Left cardiac atrium (tissue), 4 donors: ENCODE measurements at regions not wholly inside any gene's neighbourhood (a gene's known extent, or its start where the extent isn't known, plus 50 kb on each side); places are given as distances from the start of the nearest gene placed in this dataset.
"Not testable (repeated sequence)": the region's sequence is repeated elsewhere in the genome, so short reads cannot be mapped to it uniquely, and the experiment has no call there.

ENCODE experiments used
- ATAC-seq, 2 donors: fragments of 200-7000 bp; cut with Tn5 transposase; one replicate each; pipeline ENCODE4 v1.9.1; 2020; ENCODE audit warnings: mild to moderate bottlenecking in 2 of 2, moderate library complexity in 2 of 2
- DNase-seq: peaks from one replicate; pipeline ENCODE4 v3.0.0-alpha.2; 2020
- intact Hi-C, 2 donors: fragments of 100-400 bp; cut with DNase I; formaldehyde crosslinking; loops; one replicate each; pipeline versions ENCODE4 v1.14.1 to v1.15.1; 2022 to 2023
- donor health status: DM: no; HTN: yes; CAD: no.
- donor health status: DM: no; HTN: yes; CAD: no; lungs with severe emphysema.
- donor health status: DM: yes; HTN: yes; CAD: no.
- donor health status: Dilated cardiomyopathy.

GRCh38 chr1:188611432-188611831 is 1782.7 kb downstream of the PLA2G4A start:
- intact Hi-C loops, result no loop called here

GRCh38 chr1:188615321-188615720 is 1786.6 kb downstream of the PLA2G4A start:
- ATAC-seq (no peak), DNase-seq (no peak)
- intact Hi-C loops, result no loop called here

More at GRCh38 chr1:188611432-188611831, 1782.7 kb downstream of the PLA2G4A start:
- DNase-seq (no peak), ATAC-seq (no peak)

- DNase-seq, result no peak
- intact Hi-C loops, result no loop called here
- ATAC-seq, result no peak
Measured at GRCh38 chr1:188620236-188620635, 1791.5 kb downstream of the PLA2G4A start.

GRCh38 chr1:188641566-188642211 is 1812.9 kb downstream of the PLA2G4A start:
- no peak for DNase-seq
- ATAC-seq, result no peak
- intact Hi-C loops, result no loop called here

- DNase-seq (no peak), ATAC-seq (no peak)
- intact Hi-C loops, result no loop called here
Measured at GRCh38 chr1:188642704-188643103, 1814.0 kb downstream of the PLA2G4A start.

- DNase-seq, result no peak
- intact Hi-C loops, result no loop called here
Measured at GRCh38 chr1:188652678-188653077, 1823.9 kb downstream of the PLA2G4A start.

GRCh38 chr1:188655966-188656365 is 1821.7 kb downstream of the BRINP3 start:
- intact Hi-C loops, ATAC-seq, DNase-seq: not testable (repeated sequence)

More at GRCh38 chr1:188652678-188653077, 1823.9 kb downstream of the PLA2G4A start:
- ATAC-seq, result no peak

- ATAC-seq (no peak), DNase-seq (no peak)
- intact Hi-C loops, result no loop called here
Measured at GRCh38 chr1:188660572-188660971, 1817.1 kb downstream of the BRINP3 start.

GRCh38 chr1:188665477-188665876 is 1812.2 kb downstream of the BRINP3 start:
- intact Hi-C loops, result no loop called here

GRCh38 chr1:188668083-188668482 is 1809.6 kb downstream of the BRINP3 start:
- intact Hi-C loops, result no loop called here
- DNase-seq (no peak), ATAC-seq (no peak)

More at GRCh38 chr1:188665477-188665876, 1812.2 kb downstream of the BRINP3 start:
- DNase-seq, result no peak
- no peak for ATAC-seq

GRCh38 chr1:188669728-188670382 is 1807.8 kb downstream of the BRINP3 start:
- ATAC-seq (no peak), DNase-seq (no peak)
- intact Hi-C loops, result no loop called here

- DNase-seq, result no peak
- ATAC-seq, result no peak
- intact Hi-C loops, result no loop called here
Measured at GRCh38 chr1:188670837-188671236, 1806.8 kb downstream of the BRINP3 start.

- DNase-seq (no peak), ATAC-seq (no peak)
- intact Hi-C loops, result no loop called here
Measured at GRCh38 chr1:188672153-188672552, 1805.5 kb downstream of the BRINP3 start.

GRCh38 chr1:188689542-188689941 is 1788.1 kb downstream of the BRINP3 start:
- intact Hi-C loops, result no loop called here
- DNase-seq (no peak), ATAC-seq (no peak)

- no peak for ATAC-seq
- no peak for DNase-seq
- intact Hi-C loops, result no loop called here
Measured at GRCh38 chr1:188700116-188700515, 1777.5 kb downstream of the BRINP3 start.

GRCh38 chr1:188706742-188707141 is 1770.9 kb downstream of the BRINP3 start:
- ATAC-seq (no peak), DNase-seq (no peak)
- intact Hi-C loops, result no loop called here

- no peak for DNase-seq
- intact Hi-C loops, result no loop called here
- no peak for ATAC-seq
Measured at GRCh38 chr1:188708795-188709535, 1768.7 kb downstream of the BRINP3 start.

GRCh38 chr1:188715566-188715965 is 1762.1 kb downstream of the BRINP3 start:
- DNase-seq (no peak), ATAC-seq (no peak)
- intact Hi-C loops, result no loop called here

- DNase-seq, result no peak
- intact Hi-C loops, result no loop called here
- no peak for ATAC-seq
Measured at GRCh38 chr1:188719735-188720134, 1757.9 kb downstream of the BRINP3 start.

GRCh38 chr1:188723332-188724020 is 1754.2 kb downstream of the BRINP3 start:
- no peak for DNase-seq
- no peak for ATAC-seq
- intact Hi-C loops, result no loop called here
